ENCODE measurements at regions not wholly inside any gene's neighbourhood (a gene's known extent, or its start where the extent isn't known, plus 50 kb on each side); places are given as distances from the start of the nearest gene placed in this dataset.

GRCh38 chr13:33723365-33723764 is 94.6 kb upstream of the RFC3 start:
- Histone ChIP-seq H3K9me3 (ENCODE audit: low read depth, low read length, poor library complexity, severe bottlenecking) (no peaks in the 10 kb centered on the region), H3K27me3 (replicated peaks; ENCODE audit: insufficient read depth, low read depth, low read length, poor library complexity) (no peaks in the 10 kb centered on the region), H3K36me3 (ENCODE audit: insufficient read depth, low read length, poor library complexity, severe bottlenecking) (no peaks in the 10 kb centered on the region), H3K4me1 (ENCODE audit: insufficient read depth, low read length, poor library complexity, severe bottlenecking) (peaks cover 26% of the 10 kb centered on the region), H3K27ac (ENCODE audit: low read depth, low read length, poor library complexity, severe bottlenecking) (peak overlapping the region; percentile 22), H3K4me3 (ENCODE audit: low read depth, low read length, poor library complexity, severe bottlenecking) (no peak overlapping the region)
- POLR2A ChIA-PET (ENCODE audit: low non-redundant PET), result no interaction called here
- no peak for DNase-seq (ENCODE audit: low spot score)
- BruUV-seq (replicated peaks), result no TSS peak
- intact Hi-C loops (cut with micrococcal nuclease; ENCODE audit: unreplicated experiment), result loop anchor here (1.0 to 5.0 kb wide), 4 partner anchors 176 to 1136 kb away; partner anchors contain the start of gene PDS5B
- CTCF ChIA-PET, result interaction anchor here (1.0 kb wide), 1 partner anchor 45 kb away, joined by 4 read pairs; no protein-coding TSS in a partner anchor
- no peak for TF ChIP-seq EZH2 (IDR thresholded peaks at IDR 0.05; ENCODE audit: borderline replicate concordance, low read depth, low read length, poor library complexity, severe bottlenecking)
- no peak for TF ChIP-seq CTCF (conservative IDR thresholded peaks at IDR 0.05; ENCODE audit: low read depth, low read length)

- H3K27me3 ChIP-seq (replicated peaks; ENCODE audit: insufficient read depth, low read depth, low read length, poor library complexity), result no peaks in the 10 kb centered on the region
- H3K27ac ChIP-seq (ENCODE audit: low read depth, low read length, poor library complexity, severe bottlenecking), result no peak overlapping the region
- intact Hi-C loops (cut with micrococcal nuclease; ENCODE audit: unreplicated experiment), result loop anchor here (1.0 to 5.0 kb wide), 4 partner anchors 177 to 1137 kb away; partner anchors contain the start of gene PDS5B
- H3K4me3 ChIP-seq (ENCODE audit: low read depth, low read length, poor library complexity, severe bottlenecking), result no peak overlapping the region
- no peaks in the 10 kb centered on the region for H3K9me3 ChIP-seq (ENCODE audit: low read depth, low read length, poor library complexity, severe bottlenecking)
- peaks cover 26% of the 10 kb centered on the region for H3K4me1 ChIP-seq (ENCODE audit: insufficient read depth, low read length, poor library complexity, severe bottlenecking)
- no peaks in the 10 kb centered on the region for H3K36me3 ChIP-seq (ENCODE audit: insufficient read depth, low read length, poor library complexity, severe bottlenecking)
- ChIA-PET POLR2A (ENCODE audit: low non-redundant PET) (interaction anchor here (0.6 kb wide), 1 partner anchor 1828 kb away, joined by 4 read pairs; no protein-coding TSS in a partner anchor), CTCF (interaction anchor here (0.6 to 1.0 kb wide), 2 partner anchors 46 to 82 kb away, joined by 3 to 4 read pairs; no protein-coding TSS in a partner anchor)
- no peak for TF ChIP-seq EZH2 (IDR thresholded peaks at IDR 0.05; ENCODE audit: borderline replicate concordance, low read depth, low read length, poor library complexity, severe bottlenecking)
- TF ChIP-seq CTCF (conservative IDR thresholded peaks at IDR 0.05; ENCODE audit: low read depth, low read length), result peak; percentile 89
- BruUV-seq (replicated peaks), result no TSS peak
- peak; percentile 90 for DNase-seq (ENCODE audit: low spot score)
Observed at GRCh38 chr13:33723772-33724435, 94.0 kb upstream of the RFC3 start.

- ChIA-PET CTCF (interaction anchor here (0.7 kb wide), 1 partner anchor 519 kb away, joined by 3 read pairs; no protein-coding TSS in a partner anchor), POLR2A (ENCODE audit: low non-redundant PET) (no interaction called here)
- Histone ChIP-seq H3K9me3 (ENCODE audit: low read depth, low read length, poor library complexity, severe bottlenecking) (no peaks in the 10 kb centered on the region), H3K4me3 (ENCODE audit: low read depth, low read length, poor library complexity, severe bottlenecking) (no peak overlapping the region), H3K27me3 (replicated peaks; ENCODE audit: insufficient read depth, low read depth, low read length, poor library complexity) (no peaks in the 10 kb centered on the region), H3K36me3 (ENCODE audit: insufficient read depth, low read length, poor library complexity, severe bottlenecking) (no peaks in the 10 kb centered on the region), H3K27ac (ENCODE audit: low read depth, low read length, poor library complexity, severe bottlenecking) (no peak overlapping the region), H3K4me1 (ENCODE audit: insufficient read depth, low read length, poor library complexity, severe bottlenecking) (peaks cover 26% of the 10 kb centered on the region)
- DNase-seq (ENCODE audit: low spot score), result no peak
- no peak for TF ChIP-seq EZH2 (IDR thresholded peaks at IDR 0.05; ENCODE audit: borderline replicate concordance, low read depth, low read length, poor library complexity, severe bottlenecking)
- BruUV-seq (replicated peaks), result no TSS peak
- intact Hi-C loops (cut with micrococcal nuclease; ENCODE audit: unreplicated experiment), result no loop called here
Observed at GRCh38 chr13:33725340-33725739, 92.6 kb upstream of the RFC3 start.
